HG02938 (cell line): ENCODE measurements at regions not wholly inside any gene's neighbourhood (a gene's known extent, or its start where the extent isn't known, plus 50 kb on each side); places are given as distances from the start of the nearest gene placed in this dataset.
A peak's percentile ranks its signal among the peaks of the same experiment; 100 is the strongest.

Source experiments
- ATAC-seq: cut with Tn5 transposase; IDR thresholded peaks from one replicate; pipeline ENCODE4 v1.9.1; 2021; ENCODE audit warnings: mild to moderate bottlenecking, moderate library complexity; ENCODE audit not compliant: unreplicated experiment

- ATAC-seq, result no peak
Observed at GRCh38 chr9:1261879-1262766, 212.0 kb downstream of the DMRT2 start.

GRCh38 chr9:1267141-1267570, 217.0 kb downstream of the DMRT2 start:
- ATAC-seq, result peak; percentile 95

DNA sequence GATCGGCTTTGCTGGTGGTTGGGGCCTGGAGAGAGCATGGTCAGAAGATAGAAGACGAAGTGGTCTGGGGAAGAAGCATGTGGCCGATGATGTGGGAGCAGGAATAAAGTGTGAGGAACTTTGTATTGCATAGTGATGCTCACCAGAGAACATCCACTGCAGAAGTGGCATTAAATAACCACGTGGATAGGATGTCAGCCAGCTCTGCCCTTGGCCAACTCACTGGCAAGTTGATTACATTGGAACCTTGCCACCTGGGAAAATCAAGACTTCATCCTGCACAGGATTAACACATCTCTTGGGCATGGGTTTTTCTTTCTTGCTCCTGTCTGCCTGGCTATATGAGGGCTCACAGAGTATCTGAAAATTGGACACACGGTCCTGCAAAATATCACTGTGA, 217.4 kb downstream of the DMRT2 start:
- ATAC-seq, result no peak

DNA sequence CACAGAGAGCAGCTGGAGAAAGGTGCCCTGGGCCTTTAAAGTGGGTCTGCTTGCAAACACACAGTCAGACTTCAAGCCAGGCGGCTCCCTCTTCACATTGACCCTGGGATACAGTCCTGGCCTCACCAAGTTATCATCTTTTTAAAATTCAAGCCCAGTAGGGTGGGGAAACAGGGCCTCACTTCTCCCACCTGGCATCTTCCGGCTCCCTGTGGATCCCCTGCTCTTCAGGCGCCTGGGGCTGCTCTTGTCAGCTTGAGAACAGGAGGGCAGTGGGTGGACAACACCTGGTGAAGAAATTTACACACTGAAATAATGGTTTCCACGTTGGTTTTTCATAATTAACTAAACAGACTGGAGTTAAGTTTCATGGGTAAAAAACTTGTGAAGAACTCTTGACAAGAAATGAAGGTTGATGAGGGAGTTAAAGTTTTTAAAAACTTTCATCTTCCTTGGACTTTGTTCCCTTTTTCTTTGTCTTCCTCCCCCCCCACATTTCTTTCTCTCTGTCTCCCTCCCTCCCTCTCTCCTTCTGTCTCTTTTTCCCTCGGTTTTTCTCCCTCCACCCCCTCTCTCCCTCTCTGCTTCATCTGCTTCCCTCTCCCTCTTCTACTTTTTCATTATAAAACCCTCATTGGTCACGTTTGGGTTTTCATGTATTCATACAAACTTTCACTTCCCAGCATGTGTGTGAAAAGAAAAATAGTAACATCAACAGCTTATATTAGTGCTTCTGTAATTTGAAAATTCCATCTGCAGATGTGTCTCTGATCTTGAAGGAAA, 219.6 kb downstream of the DMRT2 start:
- no peak for ATAC-seq

- no peak for ATAC-seq
Observed at GRCh38 chr9:1271367-1271766, 221.2 kb downstream of the DMRT2 start.

DNA sequence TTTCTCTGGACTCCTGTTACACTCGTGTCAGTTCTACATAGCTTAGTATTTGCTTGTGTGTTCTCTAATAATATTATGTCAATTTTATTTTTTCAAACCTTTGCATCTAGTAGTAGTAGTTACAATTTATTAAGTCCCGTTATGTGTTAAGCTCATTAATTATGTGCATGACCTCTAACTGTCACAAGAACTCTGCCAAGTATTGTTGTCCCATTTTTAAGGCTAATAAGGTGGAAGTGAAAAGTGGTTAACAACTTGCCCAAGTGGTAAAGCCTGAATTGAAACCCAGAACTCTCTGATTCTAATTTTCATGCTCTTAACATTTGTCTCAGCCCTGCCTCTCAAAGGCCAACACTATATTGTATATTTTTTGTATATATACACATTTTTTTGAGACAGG, 221.6 kb downstream of the DMRT2 start:
- no peak for ATAC-seq

DNA sequence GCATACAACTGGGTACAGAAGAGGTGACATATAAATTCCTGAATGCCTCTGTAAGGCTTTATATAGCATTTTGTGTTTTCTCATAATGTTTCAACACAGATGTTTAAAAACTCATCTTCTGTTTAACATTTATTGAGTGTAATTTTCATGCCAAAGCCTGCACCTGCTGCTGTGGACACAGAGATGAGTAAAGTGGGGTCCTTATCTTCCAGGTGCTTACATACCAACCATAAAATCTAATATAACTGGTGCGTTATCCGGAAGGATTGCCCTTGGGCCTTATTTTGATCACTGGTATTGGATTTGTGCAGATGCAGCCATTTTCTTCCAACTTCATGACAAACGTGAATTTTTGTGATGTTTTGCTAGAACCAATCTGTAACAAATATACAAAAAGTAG, 222.3 kb downstream of the DMRT2 start:
- no peak for ATAC-seq

DNA sequence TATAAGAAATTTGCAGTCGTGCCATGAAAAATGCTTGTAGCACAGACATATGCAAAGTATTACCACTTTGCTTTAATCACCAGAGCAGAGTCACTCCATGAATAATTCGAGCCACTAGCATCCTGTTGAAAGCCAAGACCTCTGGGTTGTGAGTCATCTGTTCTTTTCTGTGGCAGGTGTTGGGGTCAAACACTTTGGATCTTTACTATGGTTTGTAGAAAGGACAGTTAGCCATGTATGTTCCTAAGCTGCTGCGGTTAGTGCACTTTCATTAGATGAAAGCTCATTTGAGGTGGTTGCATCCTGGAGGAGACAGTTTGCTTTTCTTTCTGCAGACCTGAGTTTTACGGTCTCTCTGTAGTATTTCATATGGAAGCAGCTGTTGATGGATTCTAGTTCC, 223.7 kb downstream of the DMRT2 start:
- peak; percentile 56 for ATAC-seq

- no peak for ATAC-seq
Observed at GRCh38 chr9:1274334-1274733, 224.2 kb downstream of the DMRT2 start.

DNA sequence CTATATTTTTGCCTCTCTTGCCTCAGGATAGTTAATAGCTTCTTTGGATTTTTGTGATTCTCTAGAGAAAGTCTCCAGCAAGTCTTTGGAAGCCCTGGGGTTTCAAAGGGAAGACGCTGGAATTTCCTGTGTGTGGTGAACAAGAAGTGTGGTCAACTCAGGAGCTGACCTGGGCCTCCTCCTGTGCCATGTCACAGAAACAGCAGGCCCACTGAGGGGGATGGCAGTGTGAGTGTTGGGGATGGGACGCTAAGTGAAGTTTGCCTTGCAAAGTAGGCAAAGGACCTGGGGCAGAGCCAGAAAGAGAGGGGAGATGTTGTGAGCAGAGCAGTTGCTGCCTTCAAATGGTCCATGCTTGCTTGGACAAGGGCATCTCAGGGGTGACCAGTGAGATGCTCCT, 226.3 kb downstream of the DMRT2 start:
- no peak for ATAC-seq

DNA sequence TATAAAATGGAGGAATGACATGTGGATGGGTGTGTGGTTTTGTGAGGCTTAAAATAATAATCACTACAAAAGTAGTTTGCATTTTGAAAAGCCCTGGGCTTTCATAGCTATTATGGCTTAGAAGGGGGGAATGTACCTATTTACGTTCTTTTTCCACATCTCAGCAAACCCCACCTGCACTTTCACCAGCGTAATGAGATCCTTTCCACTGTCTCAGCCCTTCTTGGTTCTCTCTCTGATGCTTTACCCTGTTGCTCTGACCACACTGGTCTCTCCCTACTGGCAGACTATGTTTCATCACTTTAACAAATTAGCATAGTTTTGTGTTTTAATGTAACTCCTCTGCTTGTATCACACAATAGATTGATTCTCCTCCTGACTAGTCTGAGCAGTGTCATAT, 234.6 kb downstream of the DMRT2 start:
- no peak for ATAC-seq

GRCh38 chr9:1285526-1285925, 235.4 kb downstream of the DMRT2 start:
- ATAC-seq, result no peak

GRCh38 chr9:1292384-1292783, 242.2 kb downstream of the DMRT2 start:
- no peak for ATAC-seq

DNA sequence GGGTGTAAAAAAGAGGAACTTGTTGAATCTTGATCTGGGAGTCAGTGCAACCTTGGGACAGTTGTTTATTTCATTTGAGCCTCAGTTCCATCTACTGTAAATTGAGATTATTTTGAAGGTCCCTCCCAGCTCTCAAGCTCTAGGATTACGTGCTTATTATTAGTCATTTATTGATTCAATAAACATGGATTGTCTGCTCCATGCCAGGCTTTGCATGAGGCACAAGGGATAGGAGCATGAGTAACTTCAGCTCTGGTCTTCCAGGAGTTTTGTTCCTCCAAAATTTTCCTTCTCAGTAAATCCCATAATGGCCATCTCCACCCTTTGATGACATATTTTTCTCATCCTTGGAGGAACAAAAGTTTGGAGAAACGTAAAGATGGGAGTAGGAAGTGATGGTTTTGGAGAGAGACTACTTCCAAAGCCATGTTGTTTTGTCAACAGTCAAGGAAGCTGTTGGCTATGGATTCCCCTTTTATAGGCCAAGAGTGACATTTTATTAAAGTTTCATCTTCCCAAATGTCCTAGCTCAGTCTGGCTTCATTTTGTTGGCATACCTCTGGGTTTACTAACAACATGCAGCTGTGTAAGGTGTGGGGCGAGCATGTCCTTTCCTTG, 244.6 kb downstream of the DMRT2 start:
- no peak for ATAC-seq

GRCh38 chr9:1296331-1296730, 246.2 kb downstream of the DMRT2 start:
- no peak for ATAC-seq

DNA sequence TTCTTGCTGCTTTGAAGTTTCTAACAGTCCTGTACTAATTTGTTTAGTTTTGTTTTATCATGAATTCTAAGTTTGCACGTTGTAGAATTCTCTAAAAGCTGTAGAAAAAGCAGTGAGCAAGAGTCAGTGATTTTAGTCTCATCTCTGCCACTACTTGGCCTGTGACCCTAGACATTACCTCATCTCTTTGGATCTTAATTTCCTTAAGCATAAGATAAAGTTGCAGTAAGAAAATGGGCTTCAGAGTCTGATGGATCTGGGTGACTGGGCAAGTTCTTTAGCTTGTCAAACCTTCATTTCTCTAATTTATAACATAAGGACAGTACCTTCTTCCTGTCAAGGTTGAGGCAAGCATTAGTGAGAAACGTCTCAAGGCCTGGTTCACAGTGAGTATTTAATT, 247.9 kb downstream of the DMRT2 start:
- no peak for ATAC-seq

GRCh38 chr9:1300941-1301340, 250.8 kb downstream of the DMRT2 start:
- no peak for ATAC-seq

- ATAC-seq, result no peak
Observed at GRCh38 chr9:1303932-1304331, 253.8 kb downstream of the DMRT2 start.

- no peak for ATAC-seq
Observed at GRCh38 chr9:1311462-1312042, 261.4 kb downstream of the DMRT2 start.

- ATAC-seq, result no peak
Observed at GRCh38 chr9:1319436-1319835, 269.3 kb downstream of the DMRT2 start.

DNA sequence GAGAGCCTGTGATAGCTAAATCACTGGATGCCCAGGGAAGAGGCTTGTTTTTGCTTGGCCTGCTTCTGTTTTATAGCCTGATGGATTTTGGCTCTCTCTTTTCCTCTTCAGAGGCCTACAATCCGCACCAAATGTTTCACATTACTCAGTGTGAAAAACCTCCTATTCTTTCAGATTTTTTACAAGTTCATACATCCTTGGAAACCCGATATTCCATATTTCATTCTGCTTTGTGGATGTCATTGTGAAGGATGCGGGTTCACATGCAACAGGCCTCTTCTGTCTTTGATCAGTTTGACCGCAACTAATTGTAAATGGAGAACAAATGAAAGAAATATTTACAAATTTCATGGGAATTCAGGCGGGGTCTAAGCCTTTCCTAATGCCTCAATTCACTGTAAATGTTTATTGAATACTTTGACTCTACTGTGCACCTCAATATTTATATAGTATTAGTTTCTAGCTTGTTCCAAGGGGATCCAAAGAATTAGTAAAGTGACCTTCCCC, 269.9 kb downstream of the DMRT2 start:
- no peak for ATAC-seq
